GM12891 (cell line): ENCODE measurements at regions not wholly inside any gene's neighbourhood (a gene's known extent, or its start where the extent isn't known, plus 50 kb on each side); places are given as distances from the start of the nearest gene placed in this dataset.

ENCODE experiments used
- POLR2A ChIP-seq: IDR thresholded peaks from 2 replicates; pipeline ENCODE4 v1.6.1; 2011; ENCODE audit warnings: low read depth, low read length, control low read depth
- POLR2AphosphoS5 ChIP-seq: IDR thresholded peaks from 2 replicates; pipeline ENCODE4 v1.6.1; 2011; ENCODE audit warnings: low read depth, low read length, control low read depth
- POU2F2 ChIP-seq: IDR thresholded peaks from 2 replicates; pipeline ENCODE4 v1.6.1; 2011; ENCODE audit warnings: low read depth, mild to moderate bottlenecking, control low read depth, low read length, moderate library complexity
- SPI1 ChIP-seq: IDR thresholded peaks from 2 replicates; pipeline ENCODE4 v1.6.1; 2011; ENCODE audit warnings: low read depth, low read length, control low read depth
- TAF1 ChIP-seq: IDR thresholded peaks from 2 replicates; pipeline ENCODE4 v1.6.1; 2011; ENCODE audit warnings: low read depth, low read length, control low read depth

DNA sequence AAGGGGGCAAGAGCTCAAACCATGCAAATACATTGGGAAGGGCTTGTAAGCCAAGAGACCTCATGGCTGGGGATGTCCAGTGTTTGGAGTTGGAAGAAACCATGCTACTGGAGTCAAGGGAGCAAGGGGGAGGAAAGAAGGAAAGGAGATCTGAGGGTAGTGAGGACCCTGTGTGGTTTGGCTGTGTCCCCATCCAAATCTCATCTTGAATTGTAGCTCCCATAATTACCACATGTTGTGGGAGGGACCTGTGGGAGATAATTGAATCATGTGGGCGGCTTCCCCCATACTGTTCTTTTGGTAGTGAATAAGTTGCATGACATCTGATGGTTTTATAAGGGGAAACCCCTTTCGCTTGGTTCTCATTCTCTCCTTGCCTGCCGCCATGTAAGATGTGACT is 56.5 kb upstream of the ADRB1 start:
- TF ChIP-seq POU2F2 = no peak
- TF ChIP-seq POLR2A = no peak
- no peak for TF ChIP-seq TAF1
- TF ChIP-seq SPI1 = no peak
- TF ChIP-seq POLR2AphosphoS5 = no peak
